ENCODE measurements at regions not wholly inside any gene's neighbourhood (a gene's known extent, or its start where the extent isn't known, plus 50 kb on each side); places are given as distances from the start of the nearest gene placed in this dataset.

- no peak for DNase-seq (ENCODE audit: low read depth, low spot score)
- in situ Hi-C loops (cut with HindIII; ENCODE audit: low sequenced_read_pairs) = no loop called here
- no peak overlapping the region for H3K4me3 ChIP-seq (ENCODE audit: low read depth, low read length)
- no peak for TF ChIP-seq CTCF (IDR thresholded peaks at IDR 0.05; ENCODE audit: low read depth, low read length)
Observed at GRCh38 chr10:124346831-124347230, 71.9 kb downstream of the OAT start.

GRCh38 chr10:124345521-124345920, 73.2 kb downstream of the OAT start:
- DNase-seq (ENCODE audit: low read depth, low spot score) = no peak
- no peak for TF ChIP-seq CTCF (IDR thresholded peaks at IDR 0.05; ENCODE audit: low read depth, low read length)
- H3K4me3 ChIP-seq (ENCODE audit: low read depth, low read length) = no peak overlapping the region
- in situ Hi-C loops (cut with HindIII; ENCODE audit: low sequenced_read_pairs) = no loop called here

GRCh38 chr10:124344931-124345330, 73.8 kb downstream of the OAT start:
- in situ Hi-C loops (cut with HindIII; ENCODE audit: low sequenced_read_pairs) = no loop called here
- no peak overlapping the region for H3K4me3 ChIP-seq (ENCODE audit: low read depth, low read length)
- no peak for TF ChIP-seq CTCF (IDR thresholded peaks at IDR 0.05; ENCODE audit: low read depth, low read length)
- no peak for DNase-seq (ENCODE audit: low read depth, low spot score)

- no peak for DNase-seq (ENCODE audit: low read depth, low spot score)
- H3K4me3 ChIP-seq (ENCODE audit: low read depth, low read length) = no peak overlapping the region
- no peak for TF ChIP-seq CTCF (IDR thresholded peaks at IDR 0.05; ENCODE audit: low read depth, low read length)
- in situ Hi-C loops (cut with HindIII; ENCODE audit: low sequenced_read_pairs) = no loop called here
Observed at GRCh38 chr10:124344266-124344590, 74.5 kb downstream of the OAT start.

GRCh38 chr10:124343351-124344265, 75.1 kb downstream of the OAT start:
- no peak for TF ChIP-seq CTCF (IDR thresholded peaks at IDR 0.05; ENCODE audit: low read depth, low read length)
- no peak for DNase-seq (ENCODE audit: low read depth, low spot score)
- no peak overlapping the region for H3K4me3 ChIP-seq (ENCODE audit: low read depth, low read length)
- in situ Hi-C loops (cut with HindIII; ENCODE audit: low sequenced_read_pairs) = no loop called here

- H3K4me3 ChIP-seq (ENCODE audit: low read depth, low read length) = no peak overlapping the region
- no peak for DNase-seq (ENCODE audit: low read depth, low spot score)
- TF ChIP-seq CTCF (IDR thresholded peaks at IDR 0.05; ENCODE audit: low read depth, low read length) = no peak
- in situ Hi-C loops (cut with HindIII; ENCODE audit: low sequenced_read_pairs) = no loop called here
Observed at GRCh38 chr10:124342821-124343170, 75.9 kb downstream of the OAT start.

All from astrocyte of the spinal cord (primary cell).